Peyer's patch (tissue), 4 donors: ENCODE measurements at regions not wholly inside any gene's neighbourhood (a gene's known extent, or its start where the extent isn't known, plus 50 kb on each side); places are given as distances from the start of the nearest gene placed in this dataset.

Source experiments
- POLR2A ChIP-seq, 2 donors: fragments of 450-650 bp; IDR thresholded peaks; one replicate each; pipeline ENCODE4 v1.5.1; 2017; ENCODE audit warnings: antibody characterized with exemption in 2 of 2, mild to moderate bottlenecking in 2 of 2, moderate library complexity in 2 of 2
- TF ChIP-seq, protein P1 (sequence below), 6 experiments: fragments of 450-650 bp in 4 of 6; fragments of 200-600 bp in 2 of 6; sonication (generic) in 1 of 6; IDR thresholded peaks; one replicate each; pipeline ENCODE4 v1.5.1; 2017 to 2019; ENCODE audit warnings: antibody characterized with exemption in 6 of 6, mild to moderate bottlenecking in 3 of 6, moderate library complexity in 1 of 6

- TF ChIP-seq, protein P1, sequence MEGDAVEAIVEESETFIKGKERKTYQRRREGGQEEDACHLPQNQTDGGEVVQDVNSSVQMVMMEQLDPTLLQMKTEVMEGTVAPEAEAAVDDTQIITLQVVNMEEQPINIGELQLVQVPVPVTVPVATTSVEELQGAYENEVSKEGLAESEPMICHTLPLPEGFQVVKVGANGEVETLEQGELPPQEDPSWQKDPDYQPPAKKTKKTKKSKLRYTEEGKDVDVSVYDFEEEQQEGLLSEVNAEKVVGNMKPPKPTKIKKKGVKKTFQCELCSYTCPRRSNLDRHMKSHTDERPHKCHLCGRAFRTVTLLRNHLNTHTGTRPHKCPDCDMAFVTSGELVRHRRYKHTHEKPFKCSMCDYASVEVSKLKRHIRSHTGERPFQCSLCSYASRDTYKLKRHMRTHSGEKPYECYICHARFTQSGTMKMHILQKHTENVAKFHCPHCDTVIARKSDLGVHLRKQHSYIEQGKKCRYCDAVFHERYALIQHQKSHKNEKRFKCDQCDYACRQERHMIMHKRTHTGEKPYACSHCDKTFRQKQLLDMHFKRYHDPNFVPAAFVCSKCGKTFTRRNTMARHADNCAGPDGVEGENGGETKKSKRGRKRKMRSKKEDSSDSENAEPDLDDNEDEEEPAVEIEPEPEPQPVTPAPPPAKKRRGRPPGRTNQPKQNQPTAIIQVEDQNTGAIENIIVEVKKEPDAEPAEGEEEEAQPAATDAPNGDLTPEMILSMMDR (IDR thresholded peaks at IDR 0.05), result no peak
- no peak for TF ChIP-seq POLR2A (IDR thresholded peaks at IDR 0.05)
Measured at GRCh38 chr14:22423958-22424357, 165.1 kb downstream of the DAD1 start.
